ENCODE measurements at regions not wholly inside any gene's neighbourhood (a gene's known extent, or its start where the extent isn't known, plus 50 kb on each side); places are given as distances from the start of the nearest gene placed in this dataset.

DNA sequence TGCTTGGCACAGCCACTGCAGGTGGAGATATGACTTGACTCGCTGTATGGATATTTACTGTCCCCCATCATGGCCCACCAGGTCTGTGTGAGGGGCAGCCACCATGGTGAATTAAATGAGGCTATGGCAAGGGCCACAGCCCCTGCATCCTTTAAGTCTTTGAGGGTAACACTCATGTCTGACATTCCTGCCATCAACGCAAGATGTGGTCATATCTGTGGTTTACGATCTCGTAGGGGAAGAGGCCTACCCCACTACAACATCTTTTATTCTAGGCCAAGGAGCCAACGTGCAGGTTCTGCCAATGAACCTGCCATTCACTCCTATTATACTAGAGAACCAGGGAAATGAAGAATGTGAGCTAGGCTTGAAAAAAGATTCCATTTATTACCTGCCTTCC, 381.6 kb upstream of the ID2 start:
- TF ChIP-seq, protein P1, sequence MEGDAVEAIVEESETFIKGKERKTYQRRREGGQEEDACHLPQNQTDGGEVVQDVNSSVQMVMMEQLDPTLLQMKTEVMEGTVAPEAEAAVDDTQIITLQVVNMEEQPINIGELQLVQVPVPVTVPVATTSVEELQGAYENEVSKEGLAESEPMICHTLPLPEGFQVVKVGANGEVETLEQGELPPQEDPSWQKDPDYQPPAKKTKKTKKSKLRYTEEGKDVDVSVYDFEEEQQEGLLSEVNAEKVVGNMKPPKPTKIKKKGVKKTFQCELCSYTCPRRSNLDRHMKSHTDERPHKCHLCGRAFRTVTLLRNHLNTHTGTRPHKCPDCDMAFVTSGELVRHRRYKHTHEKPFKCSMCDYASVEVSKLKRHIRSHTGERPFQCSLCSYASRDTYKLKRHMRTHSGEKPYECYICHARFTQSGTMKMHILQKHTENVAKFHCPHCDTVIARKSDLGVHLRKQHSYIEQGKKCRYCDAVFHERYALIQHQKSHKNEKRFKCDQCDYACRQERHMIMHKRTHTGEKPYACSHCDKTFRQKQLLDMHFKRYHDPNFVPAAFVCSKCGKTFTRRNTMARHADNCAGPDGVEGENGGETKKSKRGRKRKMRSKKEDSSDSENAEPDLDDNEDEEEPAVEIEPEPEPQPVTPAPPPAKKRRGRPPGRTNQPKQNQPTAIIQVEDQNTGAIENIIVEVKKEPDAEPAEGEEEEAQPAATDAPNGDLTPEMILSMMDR (IDR thresholded peaks at IDR 0.05) = no peak
- no peak for TF ChIP-seq POLR2A (IDR thresholded peaks at IDR 0.05)
- TF ChIP-seq POLR2AphosphoS5 (IDR thresholded peaks at IDR 0.05) = no peak
- no peak for TF ChIP-seq EP300 (IDR thresholded peaks at IDR 0.05)
